BLaER1 (cell line): ENCODE measurements at regions not wholly inside any gene's neighbourhood (a gene's known extent, or its start where the extent isn't known, plus 50 kb on each side); places are given as distances from the start of the nearest gene placed in this dataset.

ENCODE experiments used
- H3K27ac ChIP-seq: shearing (Covaris generic); formaldehyde crosslinking; 2 replicates; pipeline ENCODE4 v1.8.1; 2022
- H3K27me3 ChIP-seq: shearing (Covaris generic); formaldehyde crosslinking; 2 replicates; pipeline ENCODE4 v1.8.1; 2022
- H3K36me3 ChIP-seq: shearing (Covaris generic); formaldehyde crosslinking; 2 replicates; pipeline ENCODE4 v1.8.1; 2022
- H3K4me1 ChIP-seq: shearing (Covaris generic); formaldehyde crosslinking; 2 replicates; pipeline ENCODE4 v1.8.1; 2022
- H3K4me2 ChIP-seq: shearing (Covaris generic); formaldehyde crosslinking; 2 replicates; pipeline ENCODE4 v1.8.1; 2022
- H3K4me3 ChIP-seq: shearing (Covaris generic); formaldehyde crosslinking; 2 replicates; pipeline ENCODE4 v1.8.1; 2022
- H3K9ac ChIP-seq: shearing (Covaris generic); formaldehyde crosslinking; 2 replicates; pipeline ENCODE4 v1.8.1; 2022
- H3K9me3 ChIP-seq: shearing (Covaris generic); formaldehyde crosslinking; 2 replicates; pipeline ENCODE4 v1.8.1; 2022
- H4K20me1 ChIP-seq: shearing (Covaris generic); formaldehyde crosslinking; 2 replicates; pipeline ENCODE4 v1.8.1; 2022
- Cebpa-rat ChIP-seq: shearing (Covaris generic); IDR thresholded peaks from 2 replicates; pipeline ENCODE4 v1.8.1; 2022

DNA sequence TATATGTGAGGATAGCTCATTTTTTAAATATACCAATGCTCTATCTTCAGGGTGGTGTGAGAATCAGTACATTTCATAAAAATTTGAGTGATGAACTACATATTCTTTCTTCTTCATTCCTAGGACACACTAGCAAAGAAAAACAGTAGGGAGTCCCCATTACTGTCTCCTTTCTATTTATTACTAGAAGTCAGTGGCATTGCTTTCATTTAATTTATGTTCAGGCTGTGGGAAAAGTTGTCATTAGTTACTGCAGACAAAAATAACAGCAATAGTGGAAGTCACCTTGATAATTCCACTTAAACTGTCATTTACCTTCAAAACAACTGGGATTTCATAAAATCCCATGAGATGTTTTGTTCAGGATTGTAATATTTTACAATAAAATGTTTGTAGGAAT is 446.4 kb downstream of the GBE1 start:
- TF ChIP-seq Cebpa-rat = no peak
- no peaks in the 10 kb centered on the region for H3K4me1 ChIP-seq
- no peak overlapping the region for H3K4me2 ChIP-seq
- H3K4me3 ChIP-seq = no peak overlapping the region
- no peaks in the 10 kb centered on the region for H3K36me3 ChIP-seq
- no peaks in the 10 kb centered on the region for H4K20me1 ChIP-seq
- H3K27me3 ChIP-seq = no peaks in the 10 kb centered on the region
- no peak overlapping the region for H3K9ac ChIP-seq
- H3K9me3 ChIP-seq = 0 out of 2 replicates have a peak, but pooled peaks cover 4% of the 10 kb centered on the region
- no peak overlapping the region for H3K27ac ChIP-seq

DNA sequence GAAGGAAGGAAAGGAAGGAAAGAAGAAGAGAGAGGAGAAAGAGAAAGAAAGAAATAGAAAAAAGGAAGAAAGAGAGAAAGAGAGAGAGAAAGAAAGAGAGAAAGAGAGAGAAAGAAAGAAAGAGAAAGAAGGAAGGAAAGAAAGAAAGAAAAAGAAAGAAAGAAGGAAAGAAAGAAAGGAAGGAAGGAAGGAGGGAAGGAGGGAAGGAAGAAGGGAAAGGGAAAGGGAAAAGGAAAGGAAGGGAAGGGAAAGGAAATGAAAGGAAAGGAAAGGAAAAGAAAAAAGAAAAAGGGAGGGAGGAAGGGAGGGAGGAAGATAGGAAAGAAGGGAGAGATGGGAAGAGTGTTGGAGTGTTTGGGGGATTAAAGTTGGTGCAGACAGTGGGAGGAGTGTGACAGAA is 450.1 kb downstream of the GBE1 start:
- H3K9me3 ChIP-seq = 0 out of 2 replicates have a peak, but pooled peaks cover 4% of the 10 kb centered on the region
- no peak overlapping the region for H3K4me2 ChIP-seq
- H3K9ac ChIP-seq = no peak overlapping the region
- H3K27me3 ChIP-seq = no peaks in the 10 kb centered on the region
- TF ChIP-seq Cebpa-rat = no peak
- H3K4me3 ChIP-seq = no peak overlapping the region
- H4K20me1 ChIP-seq = no peaks in the 10 kb centered on the region
- H3K27ac ChIP-seq = no peak overlapping the region
- H3K36me3 ChIP-seq = no peaks in the 10 kb centered on the region
- H3K4me1 ChIP-seq = no peaks in the 10 kb centered on the region

GRCh38 chr3:81308306-81308705 is 453.1 kb downstream of the GBE1 start:
- H3K9ac ChIP-seq = no peak overlapping the region
- H3K36me3 ChIP-seq = no peaks in the 10 kb centered on the region
- no peaks in the 10 kb centered on the region for H4K20me1 ChIP-seq
- H3K27me3 ChIP-seq = no peaks in the 10 kb centered on the region
- H3K27ac ChIP-seq = no peak overlapping the region
- H3K4me2 ChIP-seq = no peak overlapping the region
- no peaks in the 10 kb centered on the region for H3K4me1 ChIP-seq
- H3K9me3 ChIP-seq = no peaks in the 10 kb centered on the region
- TF ChIP-seq Cebpa-rat = no peak
- no peak overlapping the region for H3K4me3 ChIP-seq

DNA sequence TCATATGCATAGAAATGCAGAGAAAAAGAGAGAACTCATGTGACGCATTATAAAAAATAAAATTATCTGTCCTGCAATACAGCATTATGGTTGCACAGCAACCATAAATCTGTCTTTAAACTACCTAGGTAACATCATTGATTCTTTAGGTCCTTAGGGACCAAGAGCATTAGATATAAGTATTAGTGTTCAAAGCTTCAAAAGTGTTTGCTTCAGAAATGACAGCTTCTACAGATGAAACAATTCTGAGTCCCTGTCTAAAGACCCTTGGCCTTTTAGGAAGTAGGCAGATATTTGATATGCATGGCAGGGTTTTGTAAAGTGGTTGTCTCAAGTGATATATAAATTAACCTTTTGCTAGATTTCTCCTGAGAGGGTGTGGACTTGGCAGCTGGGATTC is 454.2 kb downstream of the GBE1 start:
- H3K4me2 ChIP-seq = no peak overlapping the region
- no peak for TF ChIP-seq Cebpa-rat
- H3K4me1 ChIP-seq = no peaks in the 10 kb centered on the region
- H4K20me1 ChIP-seq = no peaks in the 10 kb centered on the region
- H3K27ac ChIP-seq = no peak overlapping the region
- H3K27me3 ChIP-seq = no peaks in the 10 kb centered on the region
- H3K36me3 ChIP-seq = no peaks in the 10 kb centered on the region
- H3K4me3 ChIP-seq = no peak overlapping the region
- no peaks in the 10 kb centered on the region for H3K9me3 ChIP-seq
- no peak overlapping the region for H3K9ac ChIP-seq

DNA sequence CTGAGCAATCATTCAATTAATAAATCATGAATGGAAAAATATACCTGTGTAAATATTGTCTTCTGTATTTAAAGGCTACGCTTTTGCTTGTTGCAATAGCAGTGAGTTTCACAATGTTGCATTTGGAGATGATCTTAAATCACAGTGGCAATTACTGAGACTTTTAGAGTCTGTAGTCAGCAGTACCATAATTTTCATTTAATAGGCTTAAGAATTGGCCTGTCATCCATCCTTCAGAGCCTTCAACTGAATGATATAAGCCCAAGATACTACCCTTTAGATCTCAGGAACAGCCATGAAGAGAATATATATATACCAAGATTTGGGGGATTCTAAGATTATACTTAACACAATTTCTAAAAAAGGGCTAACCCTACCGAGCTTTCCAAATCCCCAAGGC is 458.1 kb downstream of the GBE1 start:
- Histone ChIP-seq H3K27ac (no peak overlapping the region), H4K20me1 (no peaks in the 10 kb centered on the region), H3K27me3 (no peaks in the 10 kb centered on the region), H3K9ac (no peak overlapping the region), H3K4me2 (no peak overlapping the region), H3K9me3 (no peaks in the 10 kb centered on the region), H3K36me3 (no peaks in the 10 kb centered on the region), H3K4me3 (no peak overlapping the region), H3K4me1 (no peaks in the 10 kb centered on the region)
- no peak for TF ChIP-seq Cebpa-rat

- H3K27ac ChIP-seq = no peak overlapping the region
- H3K9ac ChIP-seq = no peak overlapping the region
- H3K4me3 ChIP-seq = no peak overlapping the region
- no peaks in the 10 kb centered on the region for H4K20me1 ChIP-seq
- H3K4me2 ChIP-seq = no peak overlapping the region
- no peak for TF ChIP-seq Cebpa-rat
- no peaks in the 10 kb centered on the region for H3K27me3 ChIP-seq
- H3K4me1 ChIP-seq = no peaks in the 10 kb centered on the region
- no peaks in the 10 kb centered on the region for H3K9me3 ChIP-seq
- H3K36me3 ChIP-seq = no peaks in the 10 kb centered on the region
Measured at GRCh38 chr3:81302045-81302444, 459.4 kb downstream of the GBE1 start.

GRCh38 chr3:81301230-81301629 is 460.2 kb downstream of the GBE1 start:
- H3K4me3 ChIP-seq = no peak overlapping the region
- no peaks in the 10 kb centered on the region for H3K36me3 ChIP-seq
- H3K4me2 ChIP-seq = no peak overlapping the region
- no peaks in the 10 kb centered on the region for H3K4me1 ChIP-seq
- no peaks in the 10 kb centered on the region for H3K27me3 ChIP-seq
- H4K20me1 ChIP-seq = no peaks in the 10 kb centered on the region
- H3K9ac ChIP-seq = no peak overlapping the region
- no peak for TF ChIP-seq Cebpa-rat
- no peak overlapping the region for H3K27ac ChIP-seq
- H3K9me3 ChIP-seq = no peaks in the 10 kb centered on the region

GRCh38 chr3:81300324-81300927 is 461.0 kb downstream of the GBE1 start:
- Histone ChIP-seq H3K4me1 (no peaks in the 10 kb centered on the region), H3K27me3 (no peaks in the 10 kb centered on the region)

DNA sequence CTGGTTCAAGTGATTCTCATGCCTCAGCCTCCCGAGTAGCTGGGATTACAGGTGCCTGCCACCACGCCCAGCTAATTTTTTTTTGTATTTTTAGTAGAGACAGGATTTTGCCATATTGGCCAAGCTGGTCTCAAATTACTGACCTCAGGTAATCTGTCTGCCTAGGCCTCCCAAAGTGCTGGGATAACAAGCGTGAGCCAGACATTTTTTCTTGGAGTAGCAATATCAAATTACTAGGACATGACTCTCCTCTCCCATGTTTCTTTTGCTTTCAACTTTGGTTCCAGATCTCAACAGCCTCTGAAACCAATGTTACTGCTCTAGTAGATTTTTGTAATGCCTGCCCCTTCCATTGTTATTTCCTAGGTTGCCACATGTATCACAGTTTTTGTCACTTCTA is 462.0 kb downstream of the GBE1 start:
- no peaks in the 10 kb centered on the region for H3K9me3 ChIP-seq
- H3K9ac ChIP-seq = no peak overlapping the region
- H3K27me3 ChIP-seq = no peaks in the 10 kb centered on the region
- H3K4me3 ChIP-seq = no peak overlapping the region
- H3K36me3 ChIP-seq = no peaks in the 10 kb centered on the region
- H3K27ac ChIP-seq = no peak overlapping the region
- H3K4me1 ChIP-seq = no peaks in the 10 kb centered on the region
- TF ChIP-seq Cebpa-rat = no peak
- no peaks in the 10 kb centered on the region for H4K20me1 ChIP-seq
- H3K4me2 ChIP-seq = no peak overlapping the region

More at GRCh38 chr3:81300324-81300927, 461.0 kb downstream of the GBE1 start:
- TF ChIP-seq Cebpa-rat = no peak
- Histone ChIP-seq H3K4me2 (no peak overlapping the region), H3K9me3 (no peaks in the 10 kb centered on the region), H3K4me3 (no peak overlapping the region), H3K27ac (no peak overlapping the region), H3K36me3 (no peaks in the 10 kb centered on the region), H4K20me1 (no peaks in the 10 kb centered on the region), H3K9ac (no peak overlapping the region)

- Histone ChIP-seq H3K36me3 (no peaks in the 10 kb centered on the region), H4K20me1 (no peaks in the 10 kb centered on the region), H3K4me1 (no peaks in the 10 kb centered on the region), H3K4me3 (no peak overlapping the region), H3K9me3 (no peaks in the 10 kb centered on the region), H3K4me2 (no peak overlapping the region), H3K9ac (no peak overlapping the region), H3K27ac (no peak overlapping the region), H3K27me3 (no peaks in the 10 kb centered on the region)
- no peak for TF ChIP-seq Cebpa-rat
Measured at GRCh38 chr3:81295906-81296577, 465.4 kb downstream of the GBE1 start.

- H3K27me3 ChIP-seq = no peaks in the 10 kb centered on the region
Measured at GRCh38 chr3:81293156-81293555, 468.3 kb downstream of the GBE1 start.

More at GRCh38 chr3:81293156-81293555, 468.3 kb downstream of the GBE1 start:
- no peak overlapping the region for H3K9ac ChIP-seq
- no peak for TF ChIP-seq Cebpa-rat
- H3K36me3 ChIP-seq = no peaks in the 10 kb centered on the region
- no peaks in the 10 kb centered on the region for H3K9me3 ChIP-seq
- H3K4me1 ChIP-seq = no peaks in the 10 kb centered on the region
- H3K4me3 ChIP-seq = no peak overlapping the region
- H4K20me1 ChIP-seq = no peaks in the 10 kb centered on the region
- H3K4me2 ChIP-seq = no peak overlapping the region
- H3K27ac ChIP-seq = no peak overlapping the region
